Loucy (cell line): ENCODE measurements at regions not wholly inside any gene's neighbourhood (a gene's known extent, or its start where the extent isn't known, plus 50 kb on each side); places are given as distances from the start of the nearest gene placed in this dataset.

Source experiments
- H2AFZ ChIP-seq: fragments of 200-600 bp; sonication (generic); 2 replicates; pipeline ENCODE4 v1.6.0; 2016; ENCODE audit warnings: antibody characterized with exemption, mild to moderate bottlenecking, low read length, moderate library complexity
- H3F3A ChIP-seq: fragments of 200-600 bp; 2 replicates; pipeline ENCODE4 v1.6.0; 2016; ENCODE audit warnings: antibody characterized with exemption, low read depth, mild to moderate bottlenecking
- H3K27me3 ChIP-seq: fragments of 200-600 bp; sonication (generic); 2 replicates; pipeline ENCODE4 v1.6.1; 2014; ENCODE audit warnings: low read length, mild to moderate bottlenecking; ENCODE audit not compliant: insufficient read depth, poor library complexity, severe bottlenecking
- H3K36me3 ChIP-seq: fragments of 200-600 bp; sonication (generic); 2 replicates; pipeline ENCODE4 v1.6.1; 2016; ENCODE audit warnings: low read length; ENCODE audit not compliant: insufficient read depth
- H3K4me1 ChIP-seq: fragments of 200-600 bp; sonication (generic); 2 replicates; pipeline ENCODE4 v1.5.1; 2014; ENCODE audit warnings: low read length, mild to moderate bottlenecking; ENCODE audit not compliant: insufficient read depth, poor library complexity, severe bottlenecking
- H3K4me2 ChIP-seq: fragments of 200-600 bp; sonication (generic); 2 replicates; pipeline ENCODE4 v1.6.0; 2014; ENCODE audit warnings: antibody characterized with exemption, low read length, low read depth, mild to moderate bottlenecking; ENCODE audit not compliant: poor library complexity, severe bottlenecking
- H3K4me3 ChIP-seq: fragments of 200-600 bp; sonication (generic); 2 replicates; pipeline ENCODE4 v1.5.1; 2014; ENCODE audit warnings: low read length, mild to moderate bottlenecking, mixed read lengths; ENCODE audit not compliant: poor library complexity, severe bottlenecking
- H3K79me2 ChIP-seq: fragments of 200-600 bp; sonication (generic); 2 replicates; pipeline ENCODE4 v1.6.1; 2014; ENCODE audit warnings: low read length; ENCODE audit not compliant: insufficient read depth
- H3K9ac ChIP-seq: fragments of 200-600 bp; sonication (generic); 2 replicates; pipeline ENCODE4 v1.6.0; 2014; ENCODE audit warnings: mild to moderate bottlenecking, low read depth, low read length, moderate library complexity; ENCODE audit not compliant: poor library complexity, severe bottlenecking
- H3K9me2 ChIP-seq: fragments of 200-600 bp; sonication (generic); replicated peaks from 2 replicates; pipeline ENCODE4 v1.6.1; 2016; ENCODE audit warnings: low read depth, low read length, mixed read lengths
- H3K9me3 ChIP-seq: fragments of 200-600 bp; sonication (generic); 2 replicates; pipeline ENCODE4 v1.6.1; 2014; ENCODE audit warnings: mild to moderate bottlenecking, antibody characterized with exemption, low read length, low read depth; ENCODE audit not compliant: insufficient read depth
- H4K20me1 ChIP-seq: fragments of 200-600 bp; sonication (generic); 2 replicates; pipeline ENCODE4 v1.6.0; 2014; ENCODE audit warnings: antibody characterized with exemption, low read length, mild to moderate bottlenecking; ENCODE audit not compliant: insufficient read depth, poor library complexity, severe bottlenecking
- CTCF ChIP-seq: fragments of 200-600 bp; sonication (generic); conservative IDR thresholded peaks from 2 replicates; pipeline ENCODE4 v1.5.1; 2014; ENCODE audit warnings: mild to moderate bottlenecking, antibody characterized with exemption, low read length
- EZH2phosphoT487 ChIP-seq: fragments of 200-600 bp; IDR thresholded peaks from 2 replicates; pipeline ENCODE4 v1.6.1; 2018; ENCODE audit warnings: antibody characterized with exemption, mild to moderate bottlenecking, moderate library complexity, borderline replicate concordance

- H3K4me3 ChIP-seq, result no peak overlapping the region
- H3K36me3 ChIP-seq, result no peaks in the 10 kb centered on the region
- H3K27me3 ChIP-seq, result no peaks in the 10 kb centered on the region
- no peaks in the 10 kb centered on the region for H3F3A ChIP-seq
- H2AFZ ChIP-seq, result no peak overlapping the region
- no peaks in the 10 kb centered on the region for H3K79me2 ChIP-seq
- TF ChIP-seq EZH2phosphoT487, result no peak
- no peak for TF ChIP-seq CTCF
- no peaks in the 10 kb centered on the region for H3K4me1 ChIP-seq
- no peaks in the 10 kb centered on the region for H4K20me1 ChIP-seq
- H3K9me3 ChIP-seq, result peaks cover 15% of the 10 kb centered on the region; the same call in 1 of the 2 replicates
- no peak overlapping the region for H3K9ac ChIP-seq
- H3K4me2 ChIP-seq, result no peak overlapping the region
- no peaks in the 10 kb centered on the region for H3K9me2 ChIP-seq
Measured at GRCh38 chr19:29384656-29385055, 141.1 kb upstream of the VSTM2B start.

GRCh38 chr19:29385191-29385795, 140.5 kb upstream of the VSTM2B start:
- Histone ChIP-seq H3K9ac (no peak overlapping the region), H3K4me2 (no peak overlapping the region), H3K4me3 (no peak overlapping the region), H4K20me1 (no peaks in the 10 kb centered on the region), H3K27me3 (no peaks in the 10 kb centered on the region), H3K79me2 (no peaks in the 10 kb centered on the region), H3K36me3 (no peaks in the 10 kb centered on the region), H3K9me3 (peaks cover 15% of the 10 kb centered on the region; the same call in 1 of the 2 replicates), H3K9me2 (no peaks in the 10 kb centered on the region), H3K4me1 (no peaks in the 10 kb centered on the region), H2AFZ (no peak overlapping the region), H3F3A (no peaks in the 10 kb centered on the region)
- TF ChIP-seq CTCF (no peak), EZH2phosphoT487 (no peak)

GRCh38 chr19:29386970-29387369, 138.8 kb upstream of the VSTM2B start:
- no peaks in the 10 kb centered on the region for H3K4me1 ChIP-seq
- no peaks in the 10 kb centered on the region for H3K9me2 ChIP-seq
- no peak overlapping the region for H3K4me3 ChIP-seq
- H3K79me2 ChIP-seq, result no peaks in the 10 kb centered on the region
- H4K20me1 ChIP-seq, result no peaks in the 10 kb centered on the region
- H3F3A ChIP-seq, result no peaks in the 10 kb centered on the region
- no peaks in the 10 kb centered on the region for H3K27me3 ChIP-seq
- H3K36me3 ChIP-seq, result no peaks in the 10 kb centered on the region
- TF ChIP-seq CTCF (no peak), EZH2phosphoT487 (no peak)
- peaks cover 15% of the 10 kb centered on the region; the same call in 1 of the 2 replicates for H3K9me3 ChIP-seq
- no peak overlapping the region for H3K4me2 ChIP-seq
- H2AFZ ChIP-seq, result no peak overlapping the region
- no peak overlapping the region for H3K9ac ChIP-seq
